ENCODE measurements at regions not wholly inside any gene's neighbourhood (a gene's known extent, or its start where the extent isn't known, plus 50 kb on each side); places are given as distances from the start of the nearest gene placed in this dataset.
A peak's percentile ranks its signal among the peaks of the same experiment; 100 is the strongest.

- DNase-seq (ENCODE audit: low read depth), result no peak
Measured at GRCh38 chr18:22673182-22673862, 255.6 kb upstream of the CTAGE1 start.

GRCh38 chr18:22674272-22674671, 256.6 kb upstream of the CTAGE1 start:
- DNase-seq (ENCODE audit: low read depth), result peak; percentile 75

- no peak for DNase-seq (ENCODE audit: low read depth)
Measured at GRCh38 chr18:22675006-22675405, 257.3 kb upstream of the CTAGE1 start.

- DNase-seq (ENCODE audit: low read depth), result no peak
Measured at GRCh38 chr18:22676423-22676822, 256.7 kb upstream of the RBBP8 start.

- DNase-seq (ENCODE audit: low read depth), result no peak
Measured at GRCh38 chr18:22678486-22678885, 254.6 kb upstream of the RBBP8 start.

- DNase-seq (ENCODE audit: low read depth), result no peak
Measured at GRCh38 chr18:22680944-22681343, 252.2 kb upstream of the RBBP8 start.

- DNase-seq (ENCODE audit: low read depth), result no peak
Measured at GRCh38 chr18:22681908-22682307, 251.2 kb upstream of the RBBP8 start.

GRCh38 chr18:22682720-22683119, 250.4 kb upstream of the RBBP8 start:
- DNase-seq (ENCODE audit: low read depth), result no peak

GRCh38 chr18:22683196-22683676, 249.9 kb upstream of the RBBP8 start:
- no peak for DNase-seq (ENCODE audit: low read depth)

- no peak for DNase-seq (ENCODE audit: low read depth)
Measured at GRCh38 chr18:22683786-22684185, 249.3 kb upstream of the RBBP8 start.

- DNase-seq (ENCODE audit: low read depth), result no peak
Measured at GRCh38 chr18:22684268-22684667, 248.9 kb upstream of the RBBP8 start.

GRCh38 chr18:22685788-22686187, 247.3 kb upstream of the RBBP8 start:
- no peak for DNase-seq (ENCODE audit: low read depth)

- no peak for DNase-seq (ENCODE audit: low read depth)
Measured at GRCh38 chr18:22687892-22688680, 245.0 kb upstream of the RBBP8 start.

GRCh38 chr18:22688877-22689496, 244.1 kb upstream of the RBBP8 start:
- no peak for DNase-seq (ENCODE audit: low read depth)

GRCh38 chr18:22689712-22690111, 243.4 kb upstream of the RBBP8 start:
- no peak for DNase-seq (ENCODE audit: low read depth)

- DNase-seq (ENCODE audit: low read depth), result no peak
Measured at GRCh38 chr18:22690556-22690955, 242.6 kb upstream of the RBBP8 start.

- peak; percentile 90 for DNase-seq (ENCODE audit: low read depth)
Measured at GRCh38 chr18:22691946-22692710, 241.0 kb upstream of the RBBP8 start.

- DNase-seq (ENCODE audit: low read depth), result peak; percentile 92
Measured at GRCh38 chr18:22694954-22695353, 238.2 kb upstream of the RBBP8 start.

GRCh38 chr18:22695674-22696073, 237.5 kb upstream of the RBBP8 start:
- DNase-seq (ENCODE audit: low read depth), result no peak

GRCh38 chr18:22697561-22697960, 235.6 kb upstream of the RBBP8 start:
- DNase-seq (ENCODE audit: low read depth), result no peak

GRCh38 chr18:22698711-22699110, 234.4 kb upstream of the RBBP8 start:
- DNase-seq (ENCODE audit: low read depth), result no peak

- no peak for DNase-seq (ENCODE audit: low read depth)
Measured at GRCh38 chr18:22699629-22700028, 233.5 kb upstream of the RBBP8 start.
